SK-N-SH (cell line): ENCODE measurements at regions not wholly inside any gene's neighbourhood (a gene's known extent, or its start where the extent isn't known, plus 50 kb on each side); places are given as distances from the start of the nearest gene placed in this dataset.

Source experiments
- EP300 ChIP-seq, 2 experiments: IDR thresholded peaks; 2 replicates each; pipeline versions ENCODE4 v1.4.0 to v1.6.1; 2012; ENCODE audit warnings: borderline replicate concordance in 1 of 2, low read depth in 1 of 2, low read length in 1 of 2
- FOXJ3 ChIP-seq: sonication (generic); formaldehyde crosslinking; IDR thresholded peaks from 2 replicates; pipeline ENCODE4 v1.5.1; 2020; ENCODE audit warnings: mild to moderate bottlenecking, missing genetic modification reagents
- GABPA ChIP-seq: IDR thresholded peaks from 2 replicates; pipeline ENCODE4 v1.4.0; 2012; ENCODE audit warnings: low read depth, mild to moderate bottlenecking
- GATA2 ChIP-seq: sonication (generic); formaldehyde crosslinking; IDR thresholded peaks from 2 replicates; pipeline ENCODE4 v1.5.0; 2020; ENCODE audit warnings: mild to moderate bottlenecking, missing genetic modification reagents
- JUND ChIP-seq: IDR thresholded peaks from 2 replicates; pipeline ENCODE4 v1.4.0; 2012
- NFIC ChIP-seq: IDR thresholded peaks from 2 replicates; pipeline ENCODE4 v1.4.0; 2012; ENCODE audit warnings: borderline replicate concordance
- POLR2AphosphoS5 ChIP-seq: IDR thresholded peaks from 2 replicates; pipeline ENCODE4 v1.6.1; 2012; ENCODE audit warnings: low read depth, low read length
- RAD21 ChIP-seq: IDR thresholded peaks from 2 replicates; pipeline ENCODE4 v1.6.1; 2012; ENCODE audit warnings: mild to moderate bottlenecking, low read length
- RCOR1 ChIP-seq: fragments of 150-350 bp; IDR thresholded peaks from 2 replicates; pipeline ENCODE4 v1.6.1; 2017; ENCODE audit warnings: antibody characterized with exemption, low read length
- TCF12 ChIP-seq: IDR thresholded peaks from 2 replicates; pipeline ENCODE4 v1.4.0; 2012
- TEAD4 ChIP-seq: IDR thresholded peaks from 2 replicates; pipeline ENCODE4 v1.4.0; 2012; ENCODE audit warnings: mild to moderate bottlenecking, borderline replicate concordance; ENCODE audit not compliant: insufficient read depth
- TF ChIP-seq, protein P1 (sequence below): IDR thresholded peaks from 2 replicates; pipeline ENCODE4 v1.4.0; 2012; ENCODE audit warnings: low read depth
- TF ChIP-seq, protein P2 (sequence below): fragments of 200-600 bp; sonication (generic); IDR thresholded peaks from 2 replicates; pipeline ENCODE4 v1.6.1; 2017; ENCODE audit warnings: antibody characterized with exemption, mild to moderate bottlenecking, moderate library complexity
- TF ChIP-seq, protein P3 (sequence below): IDR thresholded peaks from 2 replicates; pipeline ENCODE4 v1.4.0; 2012; ENCODE audit warnings: low read depth, borderline replicate concordance

DNA sequence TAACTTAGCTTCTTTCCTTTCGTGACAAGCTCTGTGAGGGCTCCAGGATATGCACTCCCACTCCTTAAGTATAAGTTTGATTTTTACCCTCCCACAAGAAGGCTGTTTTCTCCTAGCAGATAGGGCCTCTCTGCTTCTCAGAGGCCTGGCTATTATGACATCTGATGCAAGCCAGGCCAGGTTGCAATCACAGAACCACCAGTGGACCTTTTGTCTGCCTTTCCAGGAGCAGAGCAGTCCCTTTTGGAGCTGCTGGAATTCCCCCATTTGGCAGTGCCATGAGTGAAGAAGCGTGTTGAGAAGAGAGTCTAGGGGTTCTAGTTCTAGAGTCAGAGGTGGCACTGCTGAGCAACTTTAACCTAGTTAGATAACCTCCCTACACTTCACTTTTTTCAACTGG, 1004.3 kb upstream of the SEMA6D start:
- TF ChIP-seq POLR2AphosphoS5 (no peak), RAD21 (no peak), GATA2 (CRISPR knock-in tag) (no peak), JUND (no peak), NFIC (no peak), TCF12 (no peak), TEAD4 (no peak), EP300 (IDR thresholded peaks at IDR 0.05; ENCODE audit: borderline replicate concordance in 1 of 2, low read depth in 1 of 2, low read length in 1 of 2) (no peak), RCOR1 (no peak), FOXJ3 (CRISPR knock-in tag) (no peak), GABPA (no peak)
- TF ChIP-seq, protein P1, sequence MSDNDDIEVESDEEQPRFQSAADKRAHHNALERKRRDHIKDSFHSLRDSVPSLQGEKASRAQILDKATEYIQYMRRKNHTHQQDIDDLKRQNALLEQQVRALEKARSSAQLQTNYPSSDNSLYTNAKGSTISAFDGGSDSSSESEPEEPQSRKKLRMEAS: no peak
- TF ChIP-seq, protein P2, sequence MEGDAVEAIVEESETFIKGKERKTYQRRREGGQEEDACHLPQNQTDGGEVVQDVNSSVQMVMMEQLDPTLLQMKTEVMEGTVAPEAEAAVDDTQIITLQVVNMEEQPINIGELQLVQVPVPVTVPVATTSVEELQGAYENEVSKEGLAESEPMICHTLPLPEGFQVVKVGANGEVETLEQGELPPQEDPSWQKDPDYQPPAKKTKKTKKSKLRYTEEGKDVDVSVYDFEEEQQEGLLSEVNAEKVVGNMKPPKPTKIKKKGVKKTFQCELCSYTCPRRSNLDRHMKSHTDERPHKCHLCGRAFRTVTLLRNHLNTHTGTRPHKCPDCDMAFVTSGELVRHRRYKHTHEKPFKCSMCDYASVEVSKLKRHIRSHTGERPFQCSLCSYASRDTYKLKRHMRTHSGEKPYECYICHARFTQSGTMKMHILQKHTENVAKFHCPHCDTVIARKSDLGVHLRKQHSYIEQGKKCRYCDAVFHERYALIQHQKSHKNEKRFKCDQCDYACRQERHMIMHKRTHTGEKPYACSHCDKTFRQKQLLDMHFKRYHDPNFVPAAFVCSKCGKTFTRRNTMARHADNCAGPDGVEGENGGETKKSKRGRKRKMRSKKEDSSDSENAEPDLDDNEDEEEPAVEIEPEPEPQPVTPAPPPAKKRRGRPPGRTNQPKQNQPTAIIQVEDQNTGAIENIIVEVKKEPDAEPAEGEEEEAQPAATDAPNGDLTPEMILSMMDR: no peak
- TF ChIP-seq, protein P3, sequence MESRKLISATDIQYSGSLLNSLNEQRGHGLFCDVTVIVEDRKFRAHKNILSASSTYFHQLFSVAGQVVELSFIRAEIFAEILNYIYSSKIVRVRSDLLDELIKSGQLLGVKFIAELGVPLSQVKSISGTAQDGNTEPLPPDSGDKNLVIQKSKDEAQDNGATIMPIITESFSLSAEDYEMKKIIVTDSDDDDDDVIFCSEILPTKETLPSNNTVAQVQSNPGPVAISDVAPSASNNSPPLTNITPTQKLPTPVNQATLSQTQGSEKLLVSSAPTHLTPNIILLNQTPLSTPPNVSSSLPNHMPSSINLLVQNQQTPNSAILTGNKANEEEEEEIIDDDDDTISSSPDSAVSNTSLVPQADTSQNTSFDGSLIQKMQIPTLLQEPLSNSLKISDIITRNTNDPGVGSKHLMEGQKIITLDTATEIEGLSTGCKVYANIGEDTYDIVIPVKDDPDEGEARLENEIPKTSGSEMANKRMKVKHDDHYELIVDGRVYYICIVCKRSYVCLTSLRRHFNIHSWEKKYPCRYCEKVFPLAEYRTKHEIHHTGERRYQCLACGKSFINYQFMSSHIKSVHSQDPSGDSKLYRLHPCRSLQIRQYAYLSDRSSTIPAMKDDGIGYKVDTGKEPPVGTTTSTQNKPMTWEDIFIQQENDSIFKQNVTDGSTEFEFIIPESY: no peak
